ENCODE measurements at regions not wholly inside any gene's neighbourhood (a gene's known extent, or its start where the extent isn't known, plus 50 kb on each side); places are given as distances from the start of the nearest gene placed in this dataset.

- no peak for TF ChIP-seq POLR2A (IDR thresholded peaks at IDR 0.05)
- TF ChIP-seq CTCF (IDR thresholded peaks at IDR 0.05 in 8 of 11, conservative IDR thresholded peaks at IDR 0.05 in 3 of 11), result no peak
- no peak for TF ChIP-seq POLR2AphosphoS5 (IDR thresholded peaks at IDR 0.05)
Observed at GRCh38 chr7:142469696-142470543, 212.1 kb upstream of the PRSS58 start.

Data from spleen (tissue), 7 donors.